ENCODE measurements at regions not wholly inside any gene's neighbourhood (a gene's known extent, or its start where the extent isn't known, plus 50 kb on each side); places are given as distances from the start of the nearest gene placed in this dataset.
A peak's percentile ranks its signal among the peaks of the same experiment; 100 is the strongest.
"Not testable (repeated sequence)": the region's sequence is repeated elsewhere in the genome, so short reads cannot be mapped to it uniquely, and the experiment has no call there.

DNA sequence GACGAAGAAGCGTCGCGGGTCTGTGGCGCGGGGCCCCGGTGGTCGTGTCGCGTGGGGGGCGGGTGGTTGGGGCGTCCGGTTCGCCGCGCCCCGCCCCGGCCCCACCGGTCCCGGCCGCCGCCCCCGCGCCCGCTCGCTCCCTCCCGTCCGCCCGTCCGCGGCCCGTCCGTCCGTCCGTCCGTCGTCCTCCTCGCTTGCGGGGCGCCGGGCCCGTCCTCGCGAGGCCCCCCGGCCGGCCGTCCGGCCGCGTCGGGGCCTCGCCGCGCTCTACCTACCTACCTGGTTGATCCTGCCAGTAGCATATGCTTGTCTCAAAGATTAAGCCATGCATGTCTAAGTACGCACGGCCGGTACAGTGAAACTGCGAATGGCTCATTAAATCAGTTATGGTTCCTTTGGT lies 1533.5 kb upstream of the TPTE start:
- peaks cover 17% of the 10 kb centered on the region for H3K36me3 Mint-ChIP-seq (ENCODE audit: low read depth)
- not testable (repeated sequence) for DNase-seq; H3K27ac ChIP-seq (ENCODE audit: low read depth, low read length); H3K27ac Mint-ChIP-seq; H3K4me3 Mint-ChIP-seq; H3K27me3 Mint-ChIP-seq (ENCODE audit: insufficient read depth); H3K4me1 ChIP-seq (ENCODE audit: control insufficient read depth, insufficient read depth, low read length); H3K27me3 ChIP-seq (ENCODE audit: control insufficient read depth, insufficient read depth, low read length, poor library complexity, severe bottlenecking); H3K4me3 ChIP-seq (ENCODE audit: low read length); H3K4me1 Mint-ChIP-seq; H3K36me3 ChIP-seq (ENCODE audit: control insufficient read depth, insufficient read depth, low read length); H3K9ac ChIP-seq (ENCODE audit: extremely low read depth, low read length, poor library complexity, severe bottlenecking)
- peaks cover 43% of the 10 kb centered on the region for H3K9me3 Mint-ChIP-seq
- peaks cover 45% of the 10 kb centered on the region for H3K9me3 ChIP-seq (ENCODE audit: control insufficient read depth, low read length)
- no CpG with 5 or more reads among the region's 58 CpGs for WGBS, 2 experiments (ENCODE audit: insufficient coverage in 1 of 2, insufficient read length in 1 of 2)

DNA sequence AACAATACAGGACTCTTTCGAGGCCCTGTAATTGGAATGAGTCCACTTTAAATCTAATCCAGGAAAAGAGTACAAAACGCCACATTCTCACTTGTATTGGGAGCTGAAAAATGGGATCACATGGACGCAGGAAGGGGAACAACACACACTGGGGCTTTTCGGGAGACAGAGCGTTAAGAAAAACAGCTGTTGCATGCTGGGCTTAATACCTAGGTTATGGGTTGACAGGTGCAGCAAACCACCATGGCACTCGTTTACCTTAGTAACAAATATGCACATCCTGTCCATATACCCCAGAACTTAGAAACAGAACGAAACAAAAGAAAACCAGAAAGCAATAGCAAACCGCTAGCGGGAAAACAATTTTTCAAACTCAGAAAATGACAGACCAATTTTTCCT lies 1532.7 kb upstream of the TPTE start:
- H3K4me1 ChIP-seq (ENCODE audit: control insufficient read depth, insufficient read depth, low read length) = no peaks in the 10 kb centered on the region
- peak overlapping the region; percentile 46 for H3K4me3 ChIP-seq (ENCODE audit: low read length)
- TF ChIP-seq, protein P1, sequence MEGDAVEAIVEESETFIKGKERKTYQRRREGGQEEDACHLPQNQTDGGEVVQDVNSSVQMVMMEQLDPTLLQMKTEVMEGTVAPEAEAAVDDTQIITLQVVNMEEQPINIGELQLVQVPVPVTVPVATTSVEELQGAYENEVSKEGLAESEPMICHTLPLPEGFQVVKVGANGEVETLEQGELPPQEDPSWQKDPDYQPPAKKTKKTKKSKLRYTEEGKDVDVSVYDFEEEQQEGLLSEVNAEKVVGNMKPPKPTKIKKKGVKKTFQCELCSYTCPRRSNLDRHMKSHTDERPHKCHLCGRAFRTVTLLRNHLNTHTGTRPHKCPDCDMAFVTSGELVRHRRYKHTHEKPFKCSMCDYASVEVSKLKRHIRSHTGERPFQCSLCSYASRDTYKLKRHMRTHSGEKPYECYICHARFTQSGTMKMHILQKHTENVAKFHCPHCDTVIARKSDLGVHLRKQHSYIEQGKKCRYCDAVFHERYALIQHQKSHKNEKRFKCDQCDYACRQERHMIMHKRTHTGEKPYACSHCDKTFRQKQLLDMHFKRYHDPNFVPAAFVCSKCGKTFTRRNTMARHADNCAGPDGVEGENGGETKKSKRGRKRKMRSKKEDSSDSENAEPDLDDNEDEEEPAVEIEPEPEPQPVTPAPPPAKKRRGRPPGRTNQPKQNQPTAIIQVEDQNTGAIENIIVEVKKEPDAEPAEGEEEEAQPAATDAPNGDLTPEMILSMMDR (conservative IDR thresholded peaks at IDR 0.05) = no peak
- DNase-seq = no peak
- H3K9ac ChIP-seq (ENCODE audit: extremely low read depth, low read length, poor library complexity, severe bottlenecking) = no peak overlapping the region
- no peak overlapping the region for H3K27ac ChIP-seq (ENCODE audit: low read depth, low read length)
- WGBS, 2 experiments (ENCODE audit: insufficient coverage in 1 of 2, insufficient read length in 1 of 2) = 80 to 81% methylated on average over 7 to 9 of the region's 9 CpGs
- no peaks in the 10 kb centered on the region for H3K27me3 ChIP-seq (ENCODE audit: control insufficient read depth, insufficient read depth, low read length, poor library complexity, severe bottlenecking)
- H3K4me1 Mint-ChIP-seq = no peaks in the 10 kb centered on the region
- H3K36me3 ChIP-seq (ENCODE audit: control insufficient read depth, insufficient read depth, low read length) = no peaks in the 10 kb centered on the region
- peaks cover 53% of the 10 kb centered on the region for H3K9me3 ChIP-seq (ENCODE audit: control insufficient read depth, low read length)
- peaks cover 51% of the 10 kb centered on the region for H3K9me3 Mint-ChIP-seq
- no peak overlapping the region for H3K4me3 Mint-ChIP-seq
- no peaks in the 10 kb centered on the region for H3K27me3 Mint-ChIP-seq (ENCODE audit: insufficient read depth)
- H3K36me3 Mint-ChIP-seq (ENCODE audit: low read depth) = peaks cover 19% of the 10 kb centered on the region
- H3K27ac Mint-ChIP-seq = no peak overlapping the region

DNA sequence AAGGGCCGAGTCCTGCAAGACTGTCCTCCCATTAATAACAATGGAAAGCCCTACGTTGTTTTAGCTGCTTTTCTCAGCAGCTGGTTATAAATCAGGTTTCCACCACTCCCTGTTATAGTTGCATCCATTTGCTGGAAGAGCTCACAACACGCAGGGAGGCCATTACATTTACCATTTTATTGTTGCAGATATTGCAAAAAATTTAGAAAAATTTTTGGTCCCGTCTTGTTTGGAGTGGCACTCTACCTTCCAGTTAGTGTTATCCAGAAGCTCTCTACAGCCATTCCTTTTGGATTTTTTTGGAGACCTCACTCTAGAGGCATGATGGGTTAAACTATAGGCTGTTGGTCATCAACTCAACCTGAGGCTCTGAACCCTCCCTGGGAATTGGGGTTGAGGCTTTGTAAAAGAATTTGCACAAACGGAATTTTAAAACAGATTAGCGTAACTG lies 1532.1 kb upstream of the TPTE start:
- H3K4me1 ChIP-seq (ENCODE audit: control insufficient read depth, insufficient read depth, low read length) = no peaks in the 10 kb centered on the region
- H3K36me3 ChIP-seq (ENCODE audit: control insufficient read depth, insufficient read depth, low read length) = no peaks in the 10 kb centered on the region
- H3K27ac ChIP-seq (ENCODE audit: low read depth, low read length) = no peak overlapping the region
- H3K4me3 Mint-ChIP-seq = no peak overlapping the region
- H3K27ac Mint-ChIP-seq = no peak overlapping the region
- peaks cover 57% of the 10 kb centered on the region for H3K9me3 Mint-ChIP-seq
- no peaks in the 10 kb centered on the region for H3K27me3 ChIP-seq (ENCODE audit: control insufficient read depth, insufficient read depth, low read length, poor library complexity, severe bottlenecking)
- DNase-seq = no peak
- H3K9me3 ChIP-seq (ENCODE audit: control insufficient read depth, low read length) = peaks cover 59% of the 10 kb centered on the region
- no peaks in the 10 kb centered on the region for H3K27me3 Mint-ChIP-seq (ENCODE audit: insufficient read depth)
- H3K36me3 Mint-ChIP-seq (ENCODE audit: low read depth) = peaks cover 20% of the 10 kb centered on the region
- peak overlapping the region; percentile 46 for H3K4me3 ChIP-seq (ENCODE audit: low read length)
- no peak overlapping the region for H3K9ac ChIP-seq (ENCODE audit: extremely low read depth, low read length, poor library complexity, severe bottlenecking)
- TF ChIP-seq, protein P1 (conservative IDR thresholded peaks at IDR 0.05) = no peak
- 57 to 62% methylated on average over 6 of the region's 6 CpGs for WGBS, 2 experiments (ENCODE audit: insufficient coverage in 1 of 2, insufficient read length in 1 of 2)
- no peaks in the 10 kb centered on the region for H3K4me1 Mint-ChIP-seq

DNA sequence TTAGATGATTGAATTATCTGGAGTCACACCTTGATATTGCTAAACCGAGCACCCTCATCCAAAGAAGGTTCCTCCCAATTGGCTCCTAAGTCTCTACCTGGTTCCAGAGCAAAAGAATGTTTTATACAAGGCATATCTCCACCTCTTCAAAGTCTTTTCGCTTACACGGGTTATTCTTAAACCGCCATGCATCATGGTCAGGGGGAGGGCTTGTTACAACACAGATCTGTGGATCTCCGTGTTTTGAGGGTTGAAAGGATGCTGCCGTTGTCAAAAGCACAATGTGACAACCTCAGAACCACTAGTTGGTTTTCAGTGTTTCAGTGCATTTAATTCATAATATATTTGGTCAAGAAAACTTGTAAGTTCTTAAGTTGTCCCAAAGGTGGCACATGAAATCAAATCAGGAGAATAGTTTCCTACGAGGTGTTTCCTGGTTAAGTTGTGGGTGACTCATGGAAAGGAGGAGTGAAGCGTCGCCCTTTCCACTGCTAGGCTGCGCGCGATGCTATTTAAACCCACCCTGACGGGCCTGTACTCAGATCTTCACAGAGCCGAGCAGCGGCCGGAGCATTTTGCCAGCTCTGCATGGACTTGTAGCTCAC lies 1531.6 kb upstream of the TPTE start:
- H3K4me3 Mint-ChIP-seq = no peak overlapping the region
- H3K4me3 ChIP-seq (ENCODE audit: low read length) = peak overlapping the region; percentile 46
- TF ChIP-seq, protein P1 (conservative IDR thresholded peaks at IDR 0.05) = no peak
- no peaks in the 10 kb centered on the region for H3K4me1 Mint-ChIP-seq
- no peak overlapping the region for H3K27ac Mint-ChIP-seq
- H3K27me3 Mint-ChIP-seq (ENCODE audit: insufficient read depth) = no peaks in the 10 kb centered on the region
- no peak overlapping the region for H3K27ac ChIP-seq (ENCODE audit: low read depth, low read length)
- H3K9ac ChIP-seq (ENCODE audit: extremely low read depth, low read length, poor library complexity, severe bottlenecking) = no peak overlapping the region
- H3K9me3 ChIP-seq (ENCODE audit: control insufficient read depth, low read length) = peaks cover 64% of the 10 kb centered on the region
- H3K9me3 Mint-ChIP-seq = peaks cover 63% of the 10 kb centered on the region
- no peaks in the 10 kb centered on the region for H3K27me3 ChIP-seq (ENCODE audit: control insufficient read depth, insufficient read depth, low read length, poor library complexity, severe bottlenecking)
- no peaks in the 10 kb centered on the region for H3K36me3 ChIP-seq (ENCODE audit: control insufficient read depth, insufficient read depth, low read length)
- no peaks in the 10 kb centered on the region for H3K4me1 ChIP-seq (ENCODE audit: control insufficient read depth, insufficient read depth, low read length)
- peak; percentile 65 for DNase-seq
- peaks cover 22% of the 10 kb centered on the region for H3K36me3 Mint-ChIP-seq (ENCODE audit: low read depth)
- WGBS, 2 experiments (ENCODE audit: insufficient coverage in 1 of 2, insufficient read length in 1 of 2) = 68% methylated on average over 16 of the region's 16 CpGs

Data from endodermal cell (in vitro differentiated cells).